Left colon (tissue), 2 donors: ENCODE measurements at regions not wholly inside any gene's neighbourhood (a gene's known extent, or its start where the extent isn't known, plus 50 kb on each side); places are given as distances from the start of the nearest gene placed in this dataset.

Experiments
- ATAC-seq: fragments of 200-7000 bp; cut with Tn5 transposase; one replicate; pipeline ENCODE4 v1.9.1; 2020; ENCODE audit warnings: mild to moderate bottlenecking, moderate library complexity
- DNase-seq, 2 donors: peaks; one replicate each; pipeline ENCODE4 v3.0.0-alpha.2; 2020
- intact Hi-C, 2 donors: fragments of 100-400 bp; cut with DNase I in 1 of 2; cut with micrococcal nuclease in 1 of 2; formaldehyde crosslinking; loops; one replicate each; pipeline versions ENCODE4 v1.11.2 to v1.14.0; 2022; cut with DNase I, micrococcal nuclease
- donor health status: DM: no; HTN: no; CAD: no.
- donor health status: DM: yes; HTN: yes; CAD: no.

- no peak for ATAC-seq
- no peak for DNase-seq
- intact Hi-C loops: no loop called here
Measured at GRCh38 chr9:84122572-84122971, 142.0 kb downstream of the RMI1 start.

- intact Hi-C loops: no loop called here
- DNase-seq: no peak
- peak; percentile 74 for ATAC-seq
Measured at GRCh38 chr9:84123648-84124406, 143.2 kb downstream of the RMI1 start.

GRCh38 chr9:84125046-84125445, 144.4 kb downstream of the RMI1 start:
- no peak for DNase-seq
- ATAC-seq: no peak
- intact Hi-C loops: no loop called here

GRCh38 chr9:84129529-84129928, 148.9 kb downstream of the RMI1 start:
- peak; percentile 99 for ATAC-seq

GRCh38 chr9:84136119-84136868, 155.7 kb downstream of the RMI1 start:
- DNase-seq (peak; percentile 20 to 71), ATAC-seq (peak; percentile 80)
- intact Hi-C loops: no loop called here

More at GRCh38 chr9:84129529-84129928, 148.9 kb downstream of the RMI1 start:
- intact Hi-C loops: no loop called here
- no peak for DNase-seq

GRCh38 chr9:84137968-84138367, 157.4 kb downstream of the RMI1 start:
- DNase-seq (peak in 1 of 2 donors; percentile 19), ATAC-seq (no peak)
- intact Hi-C loops: no loop called here

GRCh38 chr9:84138541-84138940, 157.9 kb downstream of the RMI1 start:
- intact Hi-C loops: no loop called here
- ATAC-seq (no peak), DNase-seq (no peak)

GRCh38 chr9:84139296-84140070, 158.9 kb downstream of the RMI1 start:
- ATAC-seq: peak; percentile 72
- intact Hi-C loops: no loop called here
- peak; percentile 58 to 74 for DNase-seq

- intact Hi-C loops: no loop called here
Measured at GRCh38 chr9:84140535-84141101, 160.0 kb downstream of the RMI1 start.

GRCh38 chr9:84141741-84142370, 161.3 kb downstream of the RMI1 start:
- DNase-seq (no peak), ATAC-seq (no peak)
- intact Hi-C loops: no loop called here

More at GRCh38 chr9:84140535-84141101, 160.0 kb downstream of the RMI1 start:
- DNase-seq: peak; percentile 71 to 77
- ATAC-seq: peak; percentile 77

GRCh38 chr9:84145031-84145430, 164.4 kb downstream of the RMI1 start:
- DNase-seq (no peak), ATAC-seq (no peak)
- intact Hi-C loops: no loop called here

GRCh38 chr9:84145780-84146179, 165.2 kb downstream of the RMI1 start:
- peak; percentile 62 for ATAC-seq
- DNase-seq: no peak
- intact Hi-C loops: no loop called here

- DNase-seq: no peak
- intact Hi-C loops: no loop called here
- peak; percentile 95 for ATAC-seq
Measured at GRCh38 chr9:84146893-84147710, 166.5 kb downstream of the RMI1 start.

- no peak for DNase-seq
- ATAC-seq: no peak
Measured at GRCh38 chr9:84151236-84151635, 170.6 kb downstream of the RMI1 start.

GRCh38 chr9:84151640-84152039, 171.0 kb downstream of the RMI1 start:
- ATAC-seq (no peak), DNase-seq (no peak)
- intact Hi-C loops: no loop called here

More at GRCh38 chr9:84151236-84151635, 170.6 kb downstream of the RMI1 start:
- intact Hi-C loops: no loop called here

- no peak for DNase-seq
- ATAC-seq: no peak
- intact Hi-C loops: no loop called here
Measured at GRCh38 chr9:84152204-84152603, 171.6 kb downstream of the RMI1 start.

- intact Hi-C loops: no loop called here
- DNase-seq (no peak), ATAC-seq (no peak)
Measured at GRCh38 chr9:84153885-84154284, 173.3 kb downstream of the RMI1 start.

GRCh38 chr9:84154320-84154719, 173.7 kb downstream of the RMI1 start:
- no peak for ATAC-seq
- no peak for DNase-seq

More at GRCh38 chr9:84154320-84154719, 173.7 kb downstream of the RMI1 start:
- intact Hi-C loops: no loop called here
